Neural cell (in vitro differentiated cells): ENCODE measurements at regions not wholly inside any gene's neighbourhood (a gene's known extent, or its start where the extent isn't known, plus 50 kb on each side); places are given as distances from the start of the nearest gene placed in this dataset.

Source experiments
- H2AFZ ChIP-seq: fragments of 200-600, 300-800 bp; sonication (generic), shearing (Covaris generic); 2 replicates; pipeline ENCODE4 v1.6.0; 2014; ENCODE audit warnings: low read depth, mild to moderate bottlenecking, antibody characterized with exemption, low read length, moderate library complexity
- H3F3A ChIP-seq: fragments of 200-600 bp; shearing (Covaris generic); 2 replicates; pipeline ENCODE4 v1.6.1; 2016; ENCODE audit warnings: mild to moderate bottlenecking, moderate library complexity, mixed read lengths, antibody characterized with exemption, low read length; ENCODE audit not compliant: insufficient read depth, poor library complexity, severe bottlenecking
- H3K27ac ChIP-seq: fragments of 200-600, 300-800 bp; sonication (generic), shearing (Covaris generic); 2 replicates; pipeline ENCODE4 v1.5.1; 2014; ENCODE audit warnings: mild to moderate bottlenecking, low read length, moderate library complexity
- H3K27me3 ChIP-seq: fragments of 300-800, 200-600 bp; sonication (generic), shearing (Covaris generic); 2 replicates; pipeline ENCODE4 v1.6.0; 2014; ENCODE audit warnings: mild to moderate bottlenecking, low read depth, low read length, moderate library complexity; ENCODE audit not compliant: insufficient read depth
- H3K36me3 ChIP-seq: fragments of 300-800, 200-600 bp; sonication (generic), shearing (Covaris generic); 2 replicates; pipeline ENCODE4 v1.5.1; 2014; ENCODE audit warnings: mild to moderate bottlenecking, antibody characterized with exemption, low read length, moderate library complexity; ENCODE audit not compliant: insufficient read depth
- H3K4me2 ChIP-seq: fragments of 300-800, 200-600 bp; sonication (generic), shearing (Covaris generic); 2 replicates; pipeline ENCODE4 v1.6.0; 2014; ENCODE audit warnings: mild to moderate bottlenecking, low read length
- H3K4me3 ChIP-seq: fragments of 300-800, 200-600 bp; sonication (generic), shearing (Covaris generic); 2 replicates; pipeline ENCODE4 v1.5.1; 2014; ENCODE audit warnings: mild to moderate bottlenecking, low read length, moderate library complexity
- H3K79me2 ChIP-seq: fragments of 200-600 bp; shearing (Covaris generic); replicated peaks from 2 replicates; pipeline ENCODE4 v1.6.0; 2014; ENCODE audit warnings: mild to moderate bottlenecking, low read length, moderate library complexity; ENCODE audit not compliant: insufficient read depth
- H3K9ac ChIP-seq: fragments of 300-800, 200-600 bp; sonication (generic), shearing (Covaris generic); 2 replicates; pipeline ENCODE4 v1.6.1; 2016; ENCODE audit warnings: mild to moderate bottlenecking, low read length, mixed read lengths
- H3K9me2 ChIP-seq: fragments of 200-600 bp; shearing (Covaris generic); 2 replicates; pipeline ENCODE4 v1.6.1; 2016; ENCODE audit warnings: mild to moderate bottlenecking, low read length, mixed read lengths; ENCODE audit not compliant: insufficient read depth
- H3K9me3 ChIP-seq: fragments of 200-600, 300-800 bp; sonication (generic), shearing (Covaris generic); 2 replicates; pipeline ENCODE4 v1.6.1; 2016; ENCODE audit warnings: mild to moderate bottlenecking, mixed run types, low read length, moderate library complexity, mixed read lengths
- H4K20me1 ChIP-seq: fragments of 200-600 bp; shearing (Covaris generic); 2 replicates; pipeline ENCODE4 v1.6.1; 2016; ENCODE audit warnings: mild to moderate bottlenecking, mixed run types; ENCODE audit not compliant: insufficient read depth
- EP300 ChIP-seq: fragments of 450-650 bp; conservative IDR thresholded peaks from 2 replicates; pipeline ENCODE4 v1.6.1; 2014; ENCODE audit warnings: antibody characterized with exemption, mild to moderate bottlenecking, moderate library complexity; ENCODE audit not compliant: poor library complexity, severe bottlenecking
- EZH2 ChIP-seq: fragments of 200-600, 300-800 bp; shearing (Covaris generic), sonication (generic); IDR thresholded peaks from 2 replicates; pipeline ENCODE4 v1.6.1; 2014; ENCODE audit warnings: antibody characterized with exemption, low read length, borderline replicate concordance, mild to moderate bottlenecking; ENCODE audit not compliant: insufficient read depth, poor library complexity, severe bottlenecking
- MXI1 ChIP-seq: fragments of 450-650 bp; conservative IDR thresholded peaks from 2 replicates; pipeline ENCODE4 v1.6.1; 2014; ENCODE audit warnings: antibody characterized with exemption, mild to moderate bottlenecking; ENCODE audit not compliant: poor library complexity, severe bottlenecking
- POLR2AphosphoS5 ChIP-seq: IDR thresholded peaks from 2 replicates; pipeline ENCODE4 v1.6.1; 2012
- RAD21 ChIP-seq: fragments of 450-650 bp; conservative IDR thresholded peaks from 2 replicates; pipeline ENCODE4 v1.6.1; 2014; ENCODE audit warnings: antibody characterized with exemption, mild to moderate bottlenecking, moderate library complexity
- REST ChIP-seq: IDR thresholded peaks from 2 replicates; pipeline ENCODE4 v1.6.1; 2012; ENCODE audit warnings: borderline replicate concordance
- SMC3 ChIP-seq: fragments of 450-650 bp; conservative IDR thresholded peaks from 2 replicates; pipeline ENCODE4 v1.6.1; 2014; ENCODE audit warnings: antibody characterized with exemption, mild to moderate bottlenecking, moderate library complexity; ENCODE audit not compliant: poor library complexity
- TAF1 ChIP-seq: IDR thresholded peaks from 2 replicates; pipeline ENCODE4 v1.6.1; 2012; ENCODE audit warnings: low read depth
- TF ChIP-seq, protein P1 (sequence below): fragments of 450-650 bp; IDR thresholded peaks from 2 replicates; pipeline ENCODE4 v1.5.1; 2014; ENCODE audit warnings: antibody characterized with exemption, mild to moderate bottlenecking, moderate library complexity; ENCODE audit not compliant: poor library complexity, severe bottlenecking

GRCh38 chr13:76019421-76020044 is 383.4 kb downstream of the LMO7 start:
- TF ChIP-seq REST (no peak), TAF1 (no peak), MXI1 (no peak), POLR2AphosphoS5 (no peak), RAD21 (no peak), SMC3 (no peak), EZH2 (no peak), EP300 (no peak)
- TF ChIP-seq, protein P1, sequence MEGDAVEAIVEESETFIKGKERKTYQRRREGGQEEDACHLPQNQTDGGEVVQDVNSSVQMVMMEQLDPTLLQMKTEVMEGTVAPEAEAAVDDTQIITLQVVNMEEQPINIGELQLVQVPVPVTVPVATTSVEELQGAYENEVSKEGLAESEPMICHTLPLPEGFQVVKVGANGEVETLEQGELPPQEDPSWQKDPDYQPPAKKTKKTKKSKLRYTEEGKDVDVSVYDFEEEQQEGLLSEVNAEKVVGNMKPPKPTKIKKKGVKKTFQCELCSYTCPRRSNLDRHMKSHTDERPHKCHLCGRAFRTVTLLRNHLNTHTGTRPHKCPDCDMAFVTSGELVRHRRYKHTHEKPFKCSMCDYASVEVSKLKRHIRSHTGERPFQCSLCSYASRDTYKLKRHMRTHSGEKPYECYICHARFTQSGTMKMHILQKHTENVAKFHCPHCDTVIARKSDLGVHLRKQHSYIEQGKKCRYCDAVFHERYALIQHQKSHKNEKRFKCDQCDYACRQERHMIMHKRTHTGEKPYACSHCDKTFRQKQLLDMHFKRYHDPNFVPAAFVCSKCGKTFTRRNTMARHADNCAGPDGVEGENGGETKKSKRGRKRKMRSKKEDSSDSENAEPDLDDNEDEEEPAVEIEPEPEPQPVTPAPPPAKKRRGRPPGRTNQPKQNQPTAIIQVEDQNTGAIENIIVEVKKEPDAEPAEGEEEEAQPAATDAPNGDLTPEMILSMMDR: no peak
- Histone ChIP-seq H3K4me2 (no peak overlapping the region), H3K9me2 (no peaks in the 10 kb centered on the region), H2AFZ (no peak overlapping the region), H3K36me3 (no peaks in the 10 kb centered on the region), H3K27me3 (no peaks in the 10 kb centered on the region), H3K4me3 (no peak overlapping the region), H4K20me1 (no peaks in the 10 kb centered on the region), H3F3A (no peaks in the 10 kb centered on the region), H3K9ac (no peak overlapping the region), H3K9me3 (no peaks in the 10 kb centered on the region), H3K27ac (no peak overlapping the region), H3K79me2 (no peaks in the 10 kb centered on the region)

DNA sequence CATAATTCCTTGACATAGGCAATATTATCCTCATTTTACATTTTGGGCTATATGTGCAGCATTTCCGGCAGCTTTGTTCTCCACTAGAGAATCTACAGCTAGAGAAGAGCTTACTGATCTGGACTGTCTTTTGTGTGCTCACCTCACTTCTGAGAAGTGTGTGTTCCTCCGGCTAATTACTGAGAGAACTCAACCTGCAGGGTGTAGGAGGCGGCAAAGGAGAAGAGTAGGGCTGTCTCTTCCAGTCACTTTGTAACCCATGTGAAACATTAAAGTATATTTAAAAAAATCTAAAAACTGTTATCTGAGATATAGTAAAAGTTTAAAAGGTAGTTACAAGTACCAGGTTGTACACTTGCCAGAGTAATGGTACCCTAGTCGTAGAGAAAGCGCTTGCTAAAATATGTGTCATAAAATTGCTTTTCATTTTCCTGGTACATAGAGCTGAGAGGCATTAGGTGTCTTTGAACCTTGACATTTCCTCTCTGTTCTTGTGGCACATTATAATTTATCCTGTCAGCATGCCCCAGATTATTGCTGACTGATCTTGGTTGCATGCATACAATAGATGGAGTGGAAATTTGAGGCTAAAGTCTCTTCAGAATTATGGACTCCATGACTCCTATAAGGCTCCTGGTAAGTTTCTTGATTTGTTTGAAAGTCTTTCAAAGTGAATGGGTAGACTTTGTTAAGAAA is 381.9 kb downstream of the LMO7 start:
- H3K27ac ChIP-seq: no peak overlapping the region
- H3K79me2 ChIP-seq: no peaks in the 10 kb centered on the region
- H4K20me1 ChIP-seq: no peaks in the 10 kb centered on the region
- H3K4me3 ChIP-seq: no peak overlapping the region
- H3K27me3 ChIP-seq: no peaks in the 10 kb centered on the region
- H3K9me3 ChIP-seq: no peaks in the 10 kb centered on the region
- no peak overlapping the region for H2AFZ ChIP-seq
- H3K36me3 ChIP-seq: no peaks in the 10 kb centered on the region
- H3K9ac ChIP-seq: no peak overlapping the region
- no peak overlapping the region for H3K4me2 ChIP-seq
- no peak for TF ChIP-seq TAF1
- TF ChIP-seq SMC3: no peak
- no peak for TF ChIP-seq REST
- peak; percentile 82 for TF ChIP-seq EP300
- TF ChIP-seq, protein P1: no peak
- no peak for TF ChIP-seq RAD21
- TF ChIP-seq POLR2AphosphoS5: peak; percentile 56
- no peak for TF ChIP-seq MXI1
- no peaks in the 10 kb centered on the region for H3F3A ChIP-seq
- H3K9me2 ChIP-seq: no peaks in the 10 kb centered on the region
